ENCODE measurements at regions not wholly inside any gene's neighbourhood (a gene's known extent, or its start where the extent isn't known, plus 50 kb on each side); places are given as distances from the start of the nearest gene placed in this dataset.

DNA sequence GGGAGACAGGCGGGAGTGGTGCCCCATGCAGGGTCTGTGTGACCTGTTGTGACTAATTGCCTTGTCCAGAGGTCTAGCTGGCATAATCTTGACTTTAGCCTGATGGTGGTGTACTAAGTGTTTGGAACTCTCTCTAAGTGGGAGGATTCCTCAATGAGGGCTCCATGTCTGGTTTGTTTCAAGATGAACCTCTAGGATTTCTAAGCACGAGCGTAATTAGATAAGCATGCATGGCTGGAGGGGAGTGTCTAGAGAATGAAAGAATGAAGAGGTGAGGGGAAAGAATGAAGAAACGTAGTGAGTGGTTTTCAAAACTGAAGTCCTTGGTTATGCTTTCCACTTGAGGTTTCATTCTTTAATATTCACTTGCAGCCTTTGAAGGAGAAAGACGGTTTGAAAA lies 833.2 kb upstream of the GYPC start:
- TF ChIP-seq, protein P1, sequence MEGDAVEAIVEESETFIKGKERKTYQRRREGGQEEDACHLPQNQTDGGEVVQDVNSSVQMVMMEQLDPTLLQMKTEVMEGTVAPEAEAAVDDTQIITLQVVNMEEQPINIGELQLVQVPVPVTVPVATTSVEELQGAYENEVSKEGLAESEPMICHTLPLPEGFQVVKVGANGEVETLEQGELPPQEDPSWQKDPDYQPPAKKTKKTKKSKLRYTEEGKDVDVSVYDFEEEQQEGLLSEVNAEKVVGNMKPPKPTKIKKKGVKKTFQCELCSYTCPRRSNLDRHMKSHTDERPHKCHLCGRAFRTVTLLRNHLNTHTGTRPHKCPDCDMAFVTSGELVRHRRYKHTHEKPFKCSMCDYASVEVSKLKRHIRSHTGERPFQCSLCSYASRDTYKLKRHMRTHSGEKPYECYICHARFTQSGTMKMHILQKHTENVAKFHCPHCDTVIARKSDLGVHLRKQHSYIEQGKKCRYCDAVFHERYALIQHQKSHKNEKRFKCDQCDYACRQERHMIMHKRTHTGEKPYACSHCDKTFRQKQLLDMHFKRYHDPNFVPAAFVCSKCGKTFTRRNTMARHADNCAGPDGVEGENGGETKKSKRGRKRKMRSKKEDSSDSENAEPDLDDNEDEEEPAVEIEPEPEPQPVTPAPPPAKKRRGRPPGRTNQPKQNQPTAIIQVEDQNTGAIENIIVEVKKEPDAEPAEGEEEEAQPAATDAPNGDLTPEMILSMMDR (IDR thresholded peaks at IDR 0.05 in 8 of 11, conservative IDR thresholded peaks at IDR 0.05 in 3 of 11), result no peak
- TF ChIP-seq POLR2A (IDR thresholded peaks at IDR 0.05) (no peak), POLR2AphosphoS5 (IDR thresholded peaks at IDR 0.05) (no peak)

Measured in spleen (tissue), 7 donors.